IMR-90 (cell line): ENCODE measurements at regions not wholly inside any gene's neighbourhood (a gene's known extent, or its start where the extent isn't known, plus 50 kb on each side); places are given as distances from the start of the nearest gene placed in this dataset.

Source experiments
- ATAC-seq: fragments of 200-7000 bp; cut with Tn5 transposase; 2 replicates; pipeline ENCODE4 v1.9.1; 2020; ENCODE audit warnings: low read depth, mild to moderate bottlenecking, moderate library complexity
- BruUV-seq: library from RNA; stranded (reverse); fragments of 400-500 nt; replicated peaks from 2 replicates; lab custom pipeline; 2021; lab: Mats Ljungman, UMichigan
- CTCF ChIA-PET: fragments of 300-600 bp; formaldehyde crosslinking; extraction: SDS; loops from one replicate; lab custom pipeline; 2021; ENCODE audit warnings: antibody characterized with exemption; lab: Yijun Ruan, JAX
- POLR2A ChIA-PET: fragments of 300-600 bp; sonication (Branson Sonifier 250); formaldehyde crosslinking; loops from one replicate; lab custom pipeline; 2022; ENCODE audit warnings: antibody characterized with exemption; ENCODE audit not compliant: unreplicated experiment; lab: Charles Lee
- DNase-seq: peaks from one replicate; pipeline ENCODE4 v3.0.0; 2013
- H2AFZ ChIP-seq: replicated peaks from 2 replicates; pipeline ENCODE3; 2013; ENCODE audit warnings: low read length, mild to moderate bottlenecking; ENCODE audit not compliant: poor library complexity
- H2AK5ac ChIP-seq: 2 replicates; pipeline ENCODE4 v1.6.1; 2013; ENCODE audit warnings: low read depth, low read length, inconsistent platforms
- H2AK9ac ChIP-seq: replicated peaks from 2 replicates; pipeline ENCODE3; 2013; ENCODE audit warnings: mild to moderate bottlenecking, low read depth, low read length, moderate library complexity; ENCODE audit not compliant: poor library complexity
- H2BK120ac ChIP-seq: 2 replicates; pipeline ENCODE4 v1.6.1; 2013; ENCODE audit warnings: low read depth, low read length, inconsistent platforms
- H2BK15ac ChIP-seq: 3 replicates; pipeline ENCODE4 v1.6.1; 2013; ENCODE audit warnings: low read depth, low read length, inconsistent platforms
- H2BK20ac ChIP-seq: 2 replicates; pipeline ENCODE4 v1.6.1; 2013; ENCODE audit warnings: low read depth, mild to moderate bottlenecking, inconsistent platforms, low read length, moderate library complexity
- H2BK5ac ChIP-seq: 2 replicates; pipeline ENCODE4 v1.6.1; 2013; ENCODE audit warnings: mild to moderate bottlenecking, low read depth, low read length, inconsistent platforms; ENCODE audit not compliant: poor library complexity, severe bottlenecking
- H3K14ac ChIP-seq: replicated peaks from 2 replicates; pipeline ENCODE4 v1.6.1; 2013; ENCODE audit warnings: low read depth, low read length, inconsistent platforms
- H3K18ac ChIP-seq: 2 replicates; pipeline ENCODE4 v1.6.1; 2013; ENCODE audit warnings: low read depth, low read length, control low read depth
- H3K23ac ChIP-seq: 2 replicates; pipeline ENCODE4 v1.6.1; 2013; ENCODE audit warnings: low read depth, low read length, inconsistent platforms
- H3K27ac ChIP-seq: 2 replicates; pipeline ENCODE4 v1.5.1; 2013; ENCODE audit warnings: mild to moderate bottlenecking, control low read depth, low read length; ENCODE audit not compliant: insufficient read depth
- H3K27me3 ChIP-seq: 2 replicates; pipeline ENCODE4 v1.6.1; 2013; ENCODE audit warnings: low read length; ENCODE audit not compliant: control insufficient read depth, insufficient read depth
- H3K36me3 ChIP-seq: 2 replicates; pipeline ENCODE4 v1.6.1; 2013; ENCODE audit warnings: low read length, mixed read lengths; ENCODE audit not compliant: control insufficient read depth, insufficient read depth
- H3K4ac ChIP-seq: 2 replicates; pipeline ENCODE4 v1.6.1; 2013; ENCODE audit warnings: low read depth, low read length, inconsistent platforms
- H3K4me1 ChIP-seq: 2 replicates; pipeline ENCODE4 v1.6.1; 2013; ENCODE audit warnings: low read length, mixed read lengths; ENCODE audit not compliant: control insufficient read depth, insufficient read depth
- H3K4me2 ChIP-seq: 2 replicates; pipeline ENCODE4 v1.6.1; 2013; ENCODE audit warnings: low read depth, mild to moderate bottlenecking, control low read depth, low read length, moderate library complexity
- H3K4me3 ChIP-seq: 2 replicates; pipeline ENCODE4 v1.5.1; 2013; ENCODE audit warnings: low read depth, mild to moderate bottlenecking, control low read depth, low read length, moderate library complexity; ENCODE audit not compliant: insufficient read depth
- H3K56ac ChIP-seq: 2 replicates; pipeline ENCODE4 v1.6.1; 2013; ENCODE audit warnings: low read length, inconsistent platforms; ENCODE audit not compliant: insufficient read depth; ENCODE audit errors: extremely low read depth
- H3K79me1 ChIP-seq, 2 experiments: 2 replicates each; pipeline ENCODE4 v1.6.1; 2013; ENCODE audit warnings: low read length in 2 of 2, inconsistent platforms in 1 of 2, low read depth in 1 of 2
- H3K9ac ChIP-seq: 2 replicates; pipeline ENCODE4 v1.6.1; 2013; ENCODE audit warnings: low read depth, low read length, control low read depth
- H3K9me1 ChIP-seq: 2 replicates; pipeline ENCODE4 v1.6.1; 2013; ENCODE audit warnings: low read length, inconsistent platforms; ENCODE audit not compliant: insufficient read depth
- H3K9me3 ChIP-seq: 2 replicates; pipeline ENCODE4 v1.6.1; 2013; ENCODE audit warnings: low read length; ENCODE audit not compliant: control insufficient read depth, insufficient read depth
- H4K20me1 ChIP-seq: 2 replicates; pipeline ENCODE4 v1.6.1; 2013; ENCODE audit warnings: low read length, inconsistent platforms; ENCODE audit not compliant: insufficient read depth
- H4K5ac ChIP-seq: 2 replicates; pipeline ENCODE4 v1.6.1; 2013; ENCODE audit warnings: mild to moderate bottlenecking, low read depth, low read length, control low read depth
- H4K8ac ChIP-seq, 2 experiments: 2 replicates each; pipeline ENCODE4 v1.6.1; 2013; ENCODE audit warnings: low read depth in 2 of 2, low read length in 2 of 2, control low read depth in 1 of 2, inconsistent platforms in 1 of 2
- H4K91ac ChIP-seq: 2 replicates; pipeline ENCODE4 v1.6.1; 2013; ENCODE audit warnings: low read depth, low read length, inconsistent platforms; ENCODE audit not compliant: insufficient read depth
- CHD1 ChIP-seq: IDR thresholded peaks from 2 replicates; pipeline ENCODE4 v1.6.1; 2012; ENCODE audit warnings: low read depth, low read length, improper control_type of control experiment
- CTCF ChIP-seq: conservative IDR thresholded peaks from 2 replicates; pipeline ENCODE4 v1.5.1; 2012; ENCODE audit warnings: mild to moderate bottlenecking, low read depth, low read length, improper control_type of control experiment
- ELK1 ChIP-seq: fragments of 150-350 bp; IDR thresholded peaks from 2 replicates; pipeline ENCODE4 v1.6.1; 2016; ENCODE audit warnings: low read depth, mild to moderate bottlenecking, low read length, moderate library complexity, borderline replicate concordance
- FOS ChIP-seq: fragments of 150-350 bp; IDR thresholded peaks from 2 replicates; pipeline ENCODE4 v1.6.1; 2016; ENCODE audit warnings: low read depth, low read length
- MAFK ChIP-seq: IDR thresholded peaks from 2 replicates; pipeline ENCODE4 v1.6.1; 2012; ENCODE audit warnings: low read depth, low read length, improper control_type of control experiment
- MAZ ChIP-seq: IDR thresholded peaks from 2 replicates; pipeline ENCODE4 v1.6.1; 2012; ENCODE audit warnings: low read depth, mild to moderate bottlenecking, low read length, improper control_type of control experiment, moderate library complexity, borderline replicate concordance
- MXI1 ChIP-seq: IDR thresholded peaks from 2 replicates; pipeline ENCODE4 v1.6.1; 2012; ENCODE audit warnings: low read depth, mild to moderate bottlenecking, low read length, moderate library complexity, borderline replicate concordance
- NFE2L2 ChIP-seq: fragments of 150-350 bp; IDR thresholded peaks from 2 replicates; pipeline ENCODE4 v1.6.1; 2016; ENCODE audit warnings: low read depth, mild to moderate bottlenecking, low read length
- RAD21 ChIP-seq: IDR thresholded peaks from 2 replicates; pipeline ENCODE4 v1.6.1; 2012; ENCODE audit warnings: low read length, improper control_type of control experiment
- RCOR1 ChIP-seq: IDR thresholded peaks from 2 replicates; pipeline ENCODE4 v1.6.1; 2012; ENCODE audit warnings: mild to moderate bottlenecking, low read length, improper control_type of control experiment; ENCODE audit not compliant: insufficient replicate concordance
- SMC3 ChIP-seq: fragments of 150-350 bp; IDR thresholded peaks from 2 replicates; pipeline ENCODE4 v1.6.1; 2016; ENCODE audit warnings: low read depth, mild to moderate bottlenecking, antibody characterized with exemption, low read length, moderate library complexity
- USF2 ChIP-seq: fragments of 150-350 bp; IDR thresholded peaks from 2 replicates; pipeline ENCODE4 v1.6.1; 2017; ENCODE audit warnings: mild to moderate bottlenecking, antibody characterized with exemption, low read length, low read depth
- WGBS, 2 experiments: methylation state at CpG; one replicate each; pipeline versions ENCODE4 v1.1.5 to v1.1.7; 2013; ENCODE audit warnings: missing lambda C conversion rate in 2 of 2; ENCODE audit not compliant: insufficient read length in 1 of 2; ENCODE audit errors: extremely low coverage in 2 of 2; 5-methylcytosine and 5-hydroxymethylcytosine counted together
- dilution Hi-C: fragments of 300-500 bp; cut with HindIII; formaldehyde crosslinking; loops from one replicate; pipeline ENCODE4 v1.14.3; 2018; ENCODE audit warnings: low sequenced_read_pairs; ENCODE audit not compliant: unreplicated experiment
- in situ Hi-C: fragments of 300-500 bp; cut with MboI; formaldehyde crosslinking; loops from 3 replicates; pipeline ENCODE4 v1.14.3; 2019; ENCODE audit warnings: low sequenced_read_pairs, inconsistent platforms, mixed read lengths
- intact Hi-C: fragments of 100-400 bp; cut with micrococcal nuclease; formaldehyde crosslinking; loops from 2 replicates; pipeline ENCODE4 v1.10.0; 2022

GRCh38 chr11:25891960-25892359, 440.0 kb upstream of the ANO3 start:
- no peak overlapping the region for H2AK5ac ChIP-seq
- H3K14ac ChIP-seq, result no peak overlapping the region
- H3K27ac ChIP-seq, result no peak overlapping the region
- no peaks in the 10 kb centered on the region for H3K27me3 ChIP-seq
- in situ Hi-C loops, result no loop called here
- H2BK20ac ChIP-seq, result no peak overlapping the region
- H3K56ac ChIP-seq, result no peak overlapping the region
- no peak overlapping the region for H2BK5ac ChIP-seq
- no peak overlapping the region for H2AFZ ChIP-seq
- no peak overlapping the region for H3K4me2 ChIP-seq
- H3K23ac ChIP-seq, result no peak overlapping the region
- H4K20me1 ChIP-seq, result no peaks in the 10 kb centered on the region
- H3K9me1 ChIP-seq, result no peaks in the 10 kb centered on the region
- no CpG with 5 or more reads among the region's 1 CpG for WGBS, 2 experiments
- no peak overlapping the region for H4K5ac ChIP-seq
- no peaks in the 10 kb centered on the region for H3K4me1 ChIP-seq
- H3K79me1 ChIP-seq, result no peaks in the 10 kb centered on the region
- H4K91ac ChIP-seq, result no peak overlapping the region
- ChIA-PET POLR2A (no interaction called here), CTCF (no interaction called here)
- intact Hi-C loops, result no loop called here
- no peak overlapping the region for H3K4ac ChIP-seq
- H4K8ac ChIP-seq, result no peak overlapping the region
- H3K18ac ChIP-seq, result no peak overlapping the region
- H2BK120ac ChIP-seq, result no peak overlapping the region
- DNase-seq (no peak), ATAC-seq (no peak)
- no peak overlapping the region for H2AK9ac ChIP-seq
- no peaks in the 10 kb centered on the region for H3K9me3 ChIP-seq
- H3K36me3 ChIP-seq, result no peaks in the 10 kb centered on the region
- BruUV-seq, result no TSS peak
- TF ChIP-seq SMC3, result no peak
- TF ChIP-seq FOS, result no peak
- TF ChIP-seq CTCF, result no peak
- TF ChIP-seq ELK1, result no peak
- no peak for TF ChIP-seq MXI1
- TF ChIP-seq RCOR1, result no peak
- no peak for TF ChIP-seq USF2
- no peak for TF ChIP-seq MAZ
- TF ChIP-seq CHD1, result no peak
- TF ChIP-seq RAD21, result no peak
- TF ChIP-seq MAFK, result no peak
- no peak for TF ChIP-seq NFE2L2
- no peak overlapping the region for H2BK15ac ChIP-seq
- H3K4me3 ChIP-seq, result no peak overlapping the region
- dilution Hi-C loops, result no loop called here
- H3K9ac ChIP-seq, result no peak overlapping the region
